ENCODE measurements at regions not wholly inside any gene's neighbourhood (a gene's known extent, or its start where the extent isn't known, plus 50 kb on each side); places are given as distances from the start of the nearest gene placed in this dataset.

GRCh38 chr4:113828702-113829101 is 67.2 kb upstream of the CAMK2D start:
- H3K4me3 ChIP-seq (ENCODE audit: low read depth, low read length) = no peak overlapping the region
- ChIA-PET CTCF (interaction anchor here (1.3 kb wide), 1 partner anchor 45 kb away, joined by 3 read pairs; no protein-coding TSS in a partner anchor), POLR2A (no interaction called here)
- TF ChIP-seq, protein P1, sequence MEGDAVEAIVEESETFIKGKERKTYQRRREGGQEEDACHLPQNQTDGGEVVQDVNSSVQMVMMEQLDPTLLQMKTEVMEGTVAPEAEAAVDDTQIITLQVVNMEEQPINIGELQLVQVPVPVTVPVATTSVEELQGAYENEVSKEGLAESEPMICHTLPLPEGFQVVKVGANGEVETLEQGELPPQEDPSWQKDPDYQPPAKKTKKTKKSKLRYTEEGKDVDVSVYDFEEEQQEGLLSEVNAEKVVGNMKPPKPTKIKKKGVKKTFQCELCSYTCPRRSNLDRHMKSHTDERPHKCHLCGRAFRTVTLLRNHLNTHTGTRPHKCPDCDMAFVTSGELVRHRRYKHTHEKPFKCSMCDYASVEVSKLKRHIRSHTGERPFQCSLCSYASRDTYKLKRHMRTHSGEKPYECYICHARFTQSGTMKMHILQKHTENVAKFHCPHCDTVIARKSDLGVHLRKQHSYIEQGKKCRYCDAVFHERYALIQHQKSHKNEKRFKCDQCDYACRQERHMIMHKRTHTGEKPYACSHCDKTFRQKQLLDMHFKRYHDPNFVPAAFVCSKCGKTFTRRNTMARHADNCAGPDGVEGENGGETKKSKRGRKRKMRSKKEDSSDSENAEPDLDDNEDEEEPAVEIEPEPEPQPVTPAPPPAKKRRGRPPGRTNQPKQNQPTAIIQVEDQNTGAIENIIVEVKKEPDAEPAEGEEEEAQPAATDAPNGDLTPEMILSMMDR (IDR thresholded peaks at IDR 0.05; ENCODE audit: insufficient read depth, low read length, missing control alignments) = no peak
- no peak for DNase-seq (ENCODE audit: low read depth, low spot score)

DNA sequence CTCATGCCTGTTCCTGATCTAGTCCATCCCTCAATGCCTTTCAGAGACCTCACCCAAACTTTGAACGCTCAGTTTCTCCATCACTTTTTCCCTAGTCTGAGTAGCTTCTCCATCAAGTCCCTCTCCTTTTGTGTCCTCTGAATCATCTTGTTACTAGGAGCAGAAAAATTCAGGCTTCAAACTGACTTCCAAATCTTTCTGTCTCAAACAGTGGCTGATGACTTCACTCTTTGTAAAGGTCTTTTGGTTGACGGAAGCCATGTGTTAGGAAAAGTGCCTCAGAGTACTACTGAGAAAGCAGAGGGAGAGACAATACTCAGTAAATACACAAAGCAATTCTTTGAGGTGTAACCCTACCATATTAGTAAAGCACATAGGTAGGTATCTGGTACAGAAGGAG is 65.7 kb upstream of the CAMK2D start:
- POLR2A ChIA-PET = no interaction called here
- CTCF ChIA-PET = no interaction called here

GRCh38 chr4:113826421-113826820 is 64.9 kb upstream of the CAMK2D start:
- ChIA-PET CTCF (no interaction called here), POLR2A (no interaction called here)
- TF ChIP-seq, protein P1 (IDR thresholded peaks at IDR 0.05; ENCODE audit: insufficient read depth, low read length, missing control alignments) = no peak
- DNase-seq (ENCODE audit: low read depth, low spot score) = no peak
- no peak overlapping the region for H3K4me3 ChIP-seq (ENCODE audit: low read depth, low read length)

More for the DNA sequence above, 65.7 kb upstream of the CAMK2D start:
- no peak overlapping the region for H3K4me3 ChIP-seq (ENCODE audit: low read depth, low read length)
- DNase-seq (ENCODE audit: low read depth, low spot score) = no peak
- TF ChIP-seq, protein P1 (IDR thresholded peaks at IDR 0.05; ENCODE audit: insufficient read depth, low read length, missing control alignments) = no peak

DNA sequence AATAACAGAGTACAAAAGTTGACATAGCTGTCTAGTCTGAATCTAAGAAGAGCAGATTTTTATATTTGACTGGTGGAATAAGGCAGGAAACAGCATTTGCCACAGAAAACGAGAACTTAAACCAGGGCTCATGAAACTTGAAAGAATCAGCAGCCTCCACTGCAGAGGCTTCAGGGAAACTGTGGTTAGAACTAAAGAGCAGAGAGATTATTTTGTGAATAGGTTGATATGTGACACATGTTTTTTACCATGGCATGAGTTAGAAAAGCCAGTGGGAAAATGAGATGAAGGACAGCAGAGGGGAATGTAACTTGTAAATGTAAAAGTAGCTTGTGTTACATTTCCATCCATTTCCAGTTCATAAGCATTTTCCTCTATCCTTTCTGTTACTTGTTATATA is 63.7 kb upstream of the CAMK2D start:
- no peak for DNase-seq (ENCODE audit: low read depth, low spot score)
- no peak overlapping the region for H3K4me3 ChIP-seq (ENCODE audit: low read depth, low read length)
- TF ChIP-seq, protein P1 (IDR thresholded peaks at IDR 0.05; ENCODE audit: insufficient read depth, low read length, missing control alignments) = no peak
- ChIA-PET CTCF (no interaction called here), POLR2A (interaction anchor here (1.5 kb wide), 1 partner anchor 12 kb away, joined by 4 read pairs; no protein-coding TSS in a partner anchor)

DNA sequence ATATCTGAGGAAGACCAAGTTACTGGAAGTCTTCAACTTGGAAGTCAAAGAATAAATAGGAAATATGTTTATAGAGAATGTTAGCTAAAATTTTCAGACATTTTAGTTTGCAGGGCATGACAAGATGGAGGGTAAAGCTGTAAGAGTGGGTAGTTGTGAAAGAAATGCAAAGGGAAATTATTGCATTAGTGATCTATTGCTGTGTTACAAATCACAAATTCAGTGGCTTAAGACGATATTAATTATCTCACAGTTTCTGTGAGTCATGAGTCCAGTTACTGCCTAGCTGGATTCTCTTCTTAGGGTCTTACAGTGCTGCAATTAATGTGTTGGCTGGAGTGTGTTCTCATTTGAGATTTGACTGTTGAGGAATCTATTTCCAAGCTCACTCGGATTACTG is 62.9 kb upstream of the CAMK2D start:
- TF ChIP-seq, protein P1 (IDR thresholded peaks at IDR 0.05; ENCODE audit: insufficient read depth, low read length, missing control alignments) = no peak
- ChIA-PET POLR2A (interaction anchor here (1.5 kb wide), 1 partner anchor 13 kb away, joined by 4 read pairs; no protein-coding TSS in a partner anchor), CTCF (no interaction called here)
- DNase-seq (ENCODE audit: low read depth, low spot score) = no peak
- H3K4me3 ChIP-seq (ENCODE audit: low read depth, low read length) = no peak overlapping the region

DNA sequence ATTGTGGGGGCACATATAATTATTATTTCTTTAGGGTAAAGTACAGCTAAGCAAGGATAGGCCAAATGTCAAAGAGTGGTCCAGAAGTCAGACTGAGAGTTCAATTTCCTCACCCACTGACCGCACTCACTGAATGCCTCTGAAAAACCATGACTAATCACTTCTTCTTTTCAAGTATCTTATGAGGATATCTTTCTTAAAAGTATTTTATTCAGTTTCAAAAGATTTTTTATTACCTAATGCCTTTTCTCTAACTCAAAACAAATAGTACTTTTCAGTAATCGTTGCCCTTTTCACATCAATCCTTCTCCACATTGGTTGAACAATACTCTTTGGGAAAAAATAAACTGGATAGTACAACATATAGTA is 61.7 kb upstream of the CAMK2D start:
- POLR2A ChIA-PET = no interaction called here
- no peak for DNase-seq (ENCODE audit: low read depth, low spot score)
- CTCF ChIA-PET = no interaction called here
- TF ChIP-seq, protein P1 (IDR thresholded peaks at IDR 0.05; ENCODE audit: insufficient read depth, low read length, missing control alignments) = no peak
- H3K4me3 ChIP-seq (ENCODE audit: low read depth, low read length) = no peak overlapping the region

Measured in AG04449 (cell line).